T-cell (primary cell): ENCODE measurements at regions not wholly inside any gene's neighbourhood (a gene's known extent, or its start where the extent isn't known, plus 50 kb on each side); places are given as distances from the start of the nearest gene placed in this dataset.
"Not testable (repeated sequence)": the region's sequence is repeated elsewhere in the genome, so short reads cannot be mapped to it uniquely, and the experiment has no call there.

Source experiments
- ATAC-seq, 4 experiments: fragments of 200-7000 bp in 3 of 4; fragments of 150-1000 bp in 1 of 4; cut with Tn5 transposase; replicated peaks in 1 of 4; 1 replicate in 3 of 4; 2 replicates in 1 of 4; pipeline ENCODE4 v1.10.0; 2021; ENCODE audit warnings: moderate library complexity in 3 of 4, mild to moderate bottlenecking in 2 of 4, moderate number of reproducible peaks in 1 of 4
- CTCF ChIA-PET, 2 donors: fragments of 300-600 bp; sonication (Branson Sonifier 250); formaldehyde crosslinking; loops; one replicate each; lab custom pipeline; 2022; ENCODE audit warnings: antibody characterized with exemption in 2 of 2; lab: Charles Lee
- POLR2A ChIA-PET, 2 donors: fragments of 300-600 bp; sonication (Branson Sonifier 250); formaldehyde crosslinking; loops; one replicate each; lab custom pipeline; 2022; ENCODE audit warnings: antibody characterized with exemption in 2 of 2; lab: Charles Lee
- DNase-seq, 35 experiments: peaks; one replicate each; pipeline versions ENCODE4 v3.0.0 to v3.0.0-alpha.2; 2013 to 2023
- H3K27ac ChIP-seq: one replicate; pipeline ENCODE4 v1.5.1; 2013; ENCODE audit warnings: low read length
- H3K27me3 ChIP-seq, 2 experiments: replicated peaks in 1 of 2; 1 replicate in 1 of 2; 2 replicates in 1 of 2; pipeline versions ENCODE4 v1.6.1 to v1.7.0; 2013; ENCODE audit warnings: low read length in 1 of 2, mixed read lengths in 1 of 2; ENCODE audit not compliant: control insufficient read depth in 2 of 2, insufficient read depth in 2 of 2; ENCODE audit errors: extremely low read depth in 1 of 2
- H3K36me3 ChIP-seq, 2 donors: 1 replicate in 1 of 2; 2 replicates in 1 of 2; pipeline versions ENCODE4 v1.6.1 to v1.7.0; 2013; ENCODE audit warnings: low read length in 1 of 2; ENCODE audit not compliant: control insufficient read depth in 2 of 2, insufficient read depth in 1 of 2; ENCODE audit errors: extremely low read depth in 1 of 2
- H3K4me1 ChIP-seq, 2 experiments: 1 replicate in 1 of 2; 2 replicates in 1 of 2; pipeline versions ENCODE4 v1.6.1 to v1.7.0; 2013; ENCODE audit warnings: low read length in 2 of 2, mixed read lengths in 1 of 2; ENCODE audit not compliant: insufficient read depth in 2 of 2, control insufficient read depth in 1 of 2; ENCODE audit errors: extremely low read depth in 1 of 2
- H3K4me3 ChIP-seq, 2 donors: 1 replicate in 1 of 2; 2 replicates in 1 of 2; pipeline versions ENCODE4 v1.5.1 to v1.7.0; 2013; ENCODE audit warnings: mild to moderate bottlenecking in 2 of 2, low read length in 1 of 2, moderate library complexity in 1 of 2; ENCODE audit not compliant: control insufficient read depth in 1 of 2; ENCODE audit errors: extremely low read depth in 1 of 2
- H3K9me3 ChIP-seq: 2 replicates; pipeline ENCODE4 v1.7.0; 2013
- H3K27ac Mint-ChIP-seq, 2 donors: one replicate each; pipeline ENCODE4 v1.8.0; 2020 to 2021; ENCODE audit warnings: mild to moderate bottlenecking in 2 of 2, mixed read lengths in 2 of 2
- H3K27me3 Mint-ChIP-seq, 2 donors: one replicate each; pipeline ENCODE4 v1.8.0; 2021 to 2022; ENCODE audit warnings: mixed read lengths in 2 of 2
- H3K36me3 Mint-ChIP-seq: one replicate; pipeline ENCODE4 v1.8.0; 2021; ENCODE audit warnings: mixed read lengths
- H3K4me1 Mint-ChIP-seq, 3 donors: one replicate each; pipeline ENCODE4 v1.8.0; 2020 to 2022; ENCODE audit warnings: mixed read lengths in 3 of 3, mild to moderate bottlenecking in 1 of 3
- H3K4me3 Mint-ChIP-seq, 3 donors: one replicate each; pipeline ENCODE4 v1.8.0; 2020 to 2022; ENCODE audit warnings: mild to moderate bottlenecking in 3 of 3, mixed read lengths in 3 of 3, moderate library complexity in 3 of 3
- H3K9me3 Mint-ChIP-seq, 3 donors: one replicate each; pipeline ENCODE4 v1.8.0; 2020 to 2022; ENCODE audit warnings: mixed read lengths in 3 of 3
- WGBS: methylation state at CpG from one replicate; pipeline ENCODE4 v1.1.5; 2013; ENCODE audit warnings: missing lambda C conversion rate; ENCODE audit not compliant: insufficient coverage; 5-methylcytosine and 5-hydroxymethylcytosine counted together

GRCh38 chr15:24857763-24858162 is 97.0 kb upstream of the SNRPN start:
- no peak overlapping the region for H3K27ac Mint-ChIP-seq
- no peak overlapping the region for H3K4me3 Mint-ChIP-seq
- ChIA-PET CTCF (no interaction called here), POLR2A (no interaction called here)
- no peaks in the 10 kb centered on the region for H3K36me3 ChIP-seq
- peaks cover 11 to 32% (median 17%) of the 10 kb centered on the region in 3 donors for H3K9me3 Mint-ChIP-seq
- no peak overlapping the region for H3K4me3 ChIP-seq
- no peak overlapping the region for H3K27ac ChIP-seq
- H3K27me3 ChIP-seq, result peaks cover 0 to 8% of the 10 kb centered on the region in 2 experiments
- DNase-seq (no peak), ATAC-seq (no peak)
- H3K36me3 Mint-ChIP-seq, result no peaks in the 10 kb centered on the region
- H3K9me3 ChIP-seq, result no peaks in the 10 kb centered on the region
- peaks cover 0 to 7% of the 10 kb centered on the region in 2 donors for H3K27me3 Mint-ChIP-seq
- WGBS, result 73% methylated on average over 4 of the region's 5 CpGs
- no peaks in the 10 kb centered on the region for H3K4me1 Mint-ChIP-seq
- no peaks in the 10 kb centered on the region for H3K4me1 ChIP-seq

GRCh38 chr15:24858183-24858582 is 96.6 kb upstream of the SNRPN start:
- H3K27ac ChIP-seq, H3K9me3 ChIP-seq, H3K36me3 ChIP-seq, POLR2A ChIA-PET, H3K4me1 ChIP-seq, H3K27me3 ChIP-seq, H3K27ac Mint-ChIP-seq, H3K36me3 Mint-ChIP-seq, DNase-seq, H3K4me3 ChIP-seq, H3K4me1 Mint-ChIP-seq, H3K4me3 Mint-ChIP-seq, H3K27me3 Mint-ChIP-seq, ATAC-seq, CTCF ChIA-PET: not testable (repeated sequence)
- no CpG with 5 or more reads among the region's 4 CpGs for WGBS
- peaks cover 11 to 32% (median 17%) of the 10 kb centered on the region in 3 donors for H3K9me3 Mint-ChIP-seq

- Histone ChIP-seq H3K4me1 (no peaks in the 10 kb centered on the region), H3K27ac (no peak overlapping the region), H3K4me3 (no peak overlapping the region), H3K36me3 (no peaks in the 10 kb centered on the region), H3K27me3 (peaks cover 0 to 8% of the 10 kb centered on the region in 2 experiments), H3K9me3 (no peaks in the 10 kb centered on the region)
- H3K27ac Mint-ChIP-seq, result no peak overlapping the region
- ChIA-PET CTCF (no interaction called here), POLR2A (no interaction called here)
- no peak for DNase-seq
- ATAC-seq, result no peak
- H3K4me3 Mint-ChIP-seq, result no peak overlapping the region
- 47% methylated on average over 2 of the region's 7 CpGs for WGBS
- H3K9me3 Mint-ChIP-seq, result peaks cover 11 to 32% (median 13%) of the 10 kb centered on the region in 3 donors
- H3K4me1 Mint-ChIP-seq, result no peaks in the 10 kb centered on the region
- H3K36me3 Mint-ChIP-seq, result no peaks in the 10 kb centered on the region
- H3K27me3 Mint-ChIP-seq, result peaks cover 0 to 7% of the 10 kb centered on the region in 2 donors
Measured at GRCh38 chr15:24858737-24859601, 95.8 kb upstream of the SNRPN start.

GRCh38 chr15:24861014-24861690 is 93.6 kb upstream of the SNRPN start:
- H3K36me3 Mint-ChIP-seq, result no peaks in the 10 kb centered on the region

GRCh38 chr15:24862726-24863521 is 91.9 kb upstream of the SNRPN start:
- ATAC-seq (no peak), DNase-seq (no peak)
- no peaks in the 10 kb centered on the region for H3K9me3 ChIP-seq
- Mint-ChIP-seq H3K9me3 (peaks cover 11 to 30% (median 14%) of the 10 kb centered on the region in 3 donors), H3K4me3 (no peak overlapping the region), H3K27ac (no peak overlapping the region), H3K27me3 (peaks cover 0 to under 1% of the 10 kb centered on the region in 2 donors), H3K36me3 (no peaks in the 10 kb centered on the region), H3K4me1 (no peaks in the 10 kb centered on the region)
- ChIA-PET CTCF (no interaction called here), POLR2A (no interaction called here)
- peaks cover 0 to 4% of the 10 kb centered on the region in 2 experiments for H3K27me3 ChIP-seq
- no peak overlapping the region for H3K4me3 ChIP-seq
- no peak overlapping the region for H3K27ac ChIP-seq
- WGBS, result 22% methylated on average over 1 of the region's 6 CpGs
- no peaks in the 10 kb centered on the region for H3K4me1 ChIP-seq
- no peaks in the 10 kb centered on the region for H3K36me3 ChIP-seq

More at GRCh38 chr15:24861014-24861690, 93.6 kb upstream of the SNRPN start:
- no peak overlapping the region for H3K27ac Mint-ChIP-seq
- no CpG with 5 or more reads among the region's 1 CpG for WGBS
- no peak overlapping the region for H3K4me3 ChIP-seq
- no peaks in the 10 kb centered on the region for H3K4me1 ChIP-seq
- CTCF ChIA-PET, result no interaction called here
- no peaks in the 10 kb centered on the region for H3K9me3 ChIP-seq
- no peaks in the 10 kb centered on the region for H3K36me3 ChIP-seq
- H3K4me1 Mint-ChIP-seq, result no peaks in the 10 kb centered on the region
- H3K27me3 Mint-ChIP-seq, result peaks cover 0 to 7% of the 10 kb centered on the region in 2 donors
- no peak overlapping the region for H3K4me3 Mint-ChIP-seq
- no peak overlapping the region for H3K27ac ChIP-seq
- POLR2A ChIA-PET, result no interaction called here
- H3K9me3 Mint-ChIP-seq, result peaks cover 11 to 35% (median 14%) of the 10 kb centered on the region in 3 donors
- ATAC-seq (no peak), DNase-seq (no peak)
- H3K27me3 ChIP-seq, result peaks cover 0 to 6% of the 10 kb centered on the region in 2 experiments

- Histone ChIP-seq H3K4me3 (no peak overlapping the region), H3K36me3 (no peaks in the 10 kb centered on the region), H3K27ac (no peak overlapping the region), H3K4me1 (no peaks in the 10 kb centered on the region), H3K9me3 (no peaks in the 10 kb centered on the region), H3K27me3 (no peaks in the 10 kb centered on the region)
- CTCF ChIA-PET, result no interaction called here
- ATAC-seq (no peak), DNase-seq (no peak)
- no peaks in the 10 kb centered on the region for H3K36me3 Mint-ChIP-seq
- no peaks in the 10 kb centered on the region for H3K27me3 Mint-ChIP-seq
- peaks cover 8 to 21% (median 11%) of the 10 kb centered on the region in 3 donors for H3K9me3 Mint-ChIP-seq
- POLR2A ChIA-PET, result no interaction called here
- H3K4me1 Mint-ChIP-seq, result no peaks in the 10 kb centered on the region
- 75% methylated on average over 2 of the region's 4 CpGs for WGBS
- no peak overlapping the region for H3K27ac Mint-ChIP-seq
- no peak overlapping the region for H3K4me3 Mint-ChIP-seq
Measured at GRCh38 chr15:24865303-24865702, 89.5 kb upstream of the SNRPN start.
